Fibroblast of lung (primary cell): ENCODE measurements at regions not wholly inside any gene's neighbourhood (a gene's known extent, or its start where the extent isn't known, plus 50 kb on each side); places are given as distances from the start of the nearest gene placed in this dataset.

Experiments
- EZH2 ChIP-seq: IDR thresholded peaks from 2 replicates; pipeline ENCODE4 v1.5.1; 2012; ENCODE audit warnings: low read length, control low read depth, mild to moderate bottlenecking; ENCODE audit errors: missing control alignments
- TF ChIP-seq, protein P1 (sequence below), 2 donors: IDR thresholded peaks in 1 of 2; conservative IDR thresholded peaks in 1 of 2; 1 replicate in 1 of 2; 2 replicates in 1 of 2; pipeline ENCODE4 v1.5.1; 2011 to 2012; ENCODE audit warnings: low read length in 2 of 2, control low read depth in 1 of 2, inconsistent platforms in 1 of 2, low read depth in 1 of 2, mild to moderate bottlenecking in 1 of 2

DNA sequence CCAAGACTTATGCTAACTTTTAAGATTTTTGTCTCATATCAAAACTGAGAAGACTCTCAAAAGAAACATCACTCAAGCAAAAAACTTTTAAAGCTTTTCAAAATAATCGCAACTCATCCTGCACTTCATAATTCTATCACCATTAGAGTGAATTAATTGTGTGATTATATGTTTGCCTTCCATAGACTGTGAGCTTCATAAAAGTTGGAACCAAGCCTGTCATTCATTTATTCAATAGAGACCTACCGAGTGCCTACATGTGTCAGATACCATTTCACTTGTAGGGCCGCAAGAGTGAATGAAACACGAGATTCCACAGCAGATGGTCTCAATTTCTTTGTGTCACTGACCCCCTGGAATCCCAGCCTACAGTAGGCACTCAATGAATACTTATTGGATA lies 106.4 kb downstream of the RHOU start:
- TF ChIP-seq, protein P1, sequence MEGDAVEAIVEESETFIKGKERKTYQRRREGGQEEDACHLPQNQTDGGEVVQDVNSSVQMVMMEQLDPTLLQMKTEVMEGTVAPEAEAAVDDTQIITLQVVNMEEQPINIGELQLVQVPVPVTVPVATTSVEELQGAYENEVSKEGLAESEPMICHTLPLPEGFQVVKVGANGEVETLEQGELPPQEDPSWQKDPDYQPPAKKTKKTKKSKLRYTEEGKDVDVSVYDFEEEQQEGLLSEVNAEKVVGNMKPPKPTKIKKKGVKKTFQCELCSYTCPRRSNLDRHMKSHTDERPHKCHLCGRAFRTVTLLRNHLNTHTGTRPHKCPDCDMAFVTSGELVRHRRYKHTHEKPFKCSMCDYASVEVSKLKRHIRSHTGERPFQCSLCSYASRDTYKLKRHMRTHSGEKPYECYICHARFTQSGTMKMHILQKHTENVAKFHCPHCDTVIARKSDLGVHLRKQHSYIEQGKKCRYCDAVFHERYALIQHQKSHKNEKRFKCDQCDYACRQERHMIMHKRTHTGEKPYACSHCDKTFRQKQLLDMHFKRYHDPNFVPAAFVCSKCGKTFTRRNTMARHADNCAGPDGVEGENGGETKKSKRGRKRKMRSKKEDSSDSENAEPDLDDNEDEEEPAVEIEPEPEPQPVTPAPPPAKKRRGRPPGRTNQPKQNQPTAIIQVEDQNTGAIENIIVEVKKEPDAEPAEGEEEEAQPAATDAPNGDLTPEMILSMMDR (conservative IDR thresholded peaks at IDR 0.05 in 1 of 2, IDR thresholded peaks at IDR 0.05 in 1 of 2; ENCODE audit: low read depth in 1 of 2, low read length in 2 of 2), result no peak
- TF ChIP-seq EZH2, result no peak
